Hematopoietic multipotent progenitor cell treated with erythropoietin and hydrocortisone succinate and interleukin-3 and kit ligand, for 17 days (in vitro differentiated cells): ENCODE measurements at regions not wholly inside any gene's neighbourhood (a gene's known extent, or its start where the extent isn't known, plus 50 kb on each side); places are given as distances from the start of the nearest gene placed in this dataset.
"Not testable (repeated sequence)": the region's sequence is repeated elsewhere in the genome, so short reads cannot be mapped to it uniquely, and the experiment has no call there.

Experiments
- DNase-seq: peaks from one replicate; pipeline ENCODE4 v3.0.0-alpha.2; 2015; ENCODE audit warnings: low spot score

- DNase-seq: no peak
Measured at GRCh38 chr13:50388481-50388880, 373.2 kb downstream of the KCNRG start.

DNA sequence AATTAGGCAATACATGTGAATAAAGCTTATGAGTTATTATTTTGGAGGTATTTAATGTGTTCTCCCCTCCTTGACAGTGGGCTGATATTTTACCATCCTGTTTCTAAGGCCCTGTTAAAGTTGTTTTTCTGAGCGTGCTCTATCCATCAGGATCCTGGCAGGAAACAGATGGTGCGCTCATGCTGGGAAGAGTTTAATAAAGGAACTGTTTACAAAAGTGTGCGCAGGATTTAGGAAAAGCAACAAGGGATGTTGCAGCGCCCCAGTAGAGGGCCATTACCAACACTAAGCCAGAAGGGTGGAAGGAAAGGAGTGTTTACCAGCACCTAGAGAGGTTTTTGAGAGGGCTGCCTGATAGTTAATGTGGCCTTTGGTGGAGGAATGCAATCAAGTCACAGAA, 374.5 kb downstream of the KCNRG start:
- no peak for DNase-seq

GRCh38 chr13:50390503-50391248, 375.4 kb downstream of the KCNRG start:
- DNase-seq: no peak

DNA sequence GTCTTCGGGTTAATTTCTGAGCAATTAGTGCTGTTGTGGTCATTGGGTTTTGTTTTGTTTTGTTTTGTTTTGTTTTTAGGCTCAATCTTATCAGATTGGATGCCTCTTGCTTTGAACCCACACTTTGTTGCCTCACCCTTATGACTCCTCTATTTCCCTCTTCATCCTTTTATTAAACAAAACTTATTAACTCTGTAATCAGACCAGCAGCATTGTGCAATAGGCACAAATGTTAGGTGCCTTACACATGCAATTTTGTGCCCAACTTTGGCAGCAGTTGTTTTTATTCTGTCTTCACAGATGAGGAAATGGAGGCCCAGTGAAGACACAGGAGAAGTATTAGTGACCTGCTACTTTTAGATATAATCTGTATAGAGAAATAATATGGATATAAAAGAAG, 377.7 kb downstream of the KCNRG start:
- no peak for DNase-seq

- no peak for DNase-seq
Measured at GRCh38 chr13:50393628-50394027, 378.4 kb downstream of the KCNRG start.

- DNase-seq: no peak
Measured at GRCh38 chr13:50396001-50396400, 380.8 kb downstream of the KCNRG start.

DNA sequence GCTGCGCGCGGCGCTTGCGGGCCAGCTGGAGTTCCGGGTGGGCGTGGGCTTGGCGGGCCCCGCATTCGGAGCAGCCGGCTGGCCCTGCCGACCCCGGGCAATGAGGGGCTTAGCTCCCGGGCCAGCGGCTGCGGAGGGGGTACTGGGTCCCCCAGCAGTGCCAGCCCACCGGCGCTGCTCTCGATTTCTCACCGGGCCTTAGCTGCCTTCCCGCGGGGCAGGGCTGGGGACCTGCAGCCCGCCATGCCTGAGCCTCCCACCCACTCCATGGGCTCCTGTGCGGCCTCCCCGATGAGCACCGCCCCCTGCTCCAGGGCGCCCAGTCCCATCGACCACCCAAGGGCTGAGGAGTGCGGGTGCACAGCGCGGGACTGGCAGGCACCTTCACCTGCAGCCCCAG, 381.4 kb downstream of the KCNRG start:
- not testable (repeated sequence) for DNase-seq

GRCh38 chr13:50400035-50400726, 384.9 kb downstream of the KCNRG start:
- no peak for DNase-seq

DNA sequence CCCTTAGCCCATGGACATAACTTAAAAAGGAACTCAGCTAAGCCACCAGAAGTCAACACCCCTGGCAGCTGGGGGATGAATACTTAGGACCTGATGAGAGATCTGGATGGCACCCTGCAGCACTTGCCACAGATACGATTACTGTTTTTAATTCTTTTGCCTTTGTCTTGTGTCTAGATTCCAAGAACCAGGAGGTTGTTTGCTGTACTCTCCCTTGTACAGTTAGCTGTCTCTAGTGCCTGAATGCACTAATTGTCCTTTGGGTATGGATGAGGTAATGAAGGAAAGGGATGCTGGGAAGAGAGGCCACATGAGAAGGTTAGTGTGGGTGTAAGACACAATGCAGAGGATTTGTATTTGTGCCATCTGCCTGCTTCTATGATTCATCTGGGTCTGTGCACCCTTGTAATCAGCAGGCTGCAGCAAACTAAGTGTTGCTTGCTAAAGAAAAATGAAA, 385.8 kb downstream of the KCNRG start:
- DNase-seq: no peak

DNA sequence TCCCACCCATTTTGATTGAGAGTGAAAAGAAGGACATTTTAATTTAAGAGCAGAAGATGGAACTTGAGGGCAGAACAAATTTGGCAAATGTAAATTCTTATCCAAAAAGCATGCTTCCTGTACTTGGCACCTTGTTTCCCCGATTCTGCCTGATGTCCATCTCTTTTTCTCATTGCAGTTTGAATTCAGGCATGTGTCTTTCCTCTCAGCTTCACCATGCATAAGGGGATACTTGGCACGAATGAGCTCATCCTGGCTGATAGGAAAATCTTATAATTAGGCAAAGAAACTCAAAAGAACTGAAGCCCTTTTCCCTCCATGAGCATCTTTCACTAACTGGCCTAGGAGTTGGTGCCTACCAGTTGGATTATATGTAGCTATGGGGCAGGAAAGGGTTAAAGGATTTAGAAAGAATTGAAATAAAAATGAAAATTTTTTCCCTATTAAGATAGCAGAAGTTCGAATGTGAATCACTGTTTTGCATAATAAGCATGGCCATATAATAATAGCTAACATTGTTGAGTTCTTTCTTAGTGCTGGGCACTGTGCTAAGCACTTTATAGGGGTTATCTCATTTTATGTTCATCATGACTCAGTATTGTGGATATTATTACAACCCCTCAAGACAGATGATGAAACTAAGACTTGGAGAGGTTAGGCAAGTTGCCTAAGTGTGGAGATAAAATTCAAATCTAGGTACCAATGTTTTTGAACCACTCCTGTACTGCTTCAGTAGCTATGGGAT, 386.6 kb downstream of the KCNRG start:
- DNase-seq: no peak

DNA sequence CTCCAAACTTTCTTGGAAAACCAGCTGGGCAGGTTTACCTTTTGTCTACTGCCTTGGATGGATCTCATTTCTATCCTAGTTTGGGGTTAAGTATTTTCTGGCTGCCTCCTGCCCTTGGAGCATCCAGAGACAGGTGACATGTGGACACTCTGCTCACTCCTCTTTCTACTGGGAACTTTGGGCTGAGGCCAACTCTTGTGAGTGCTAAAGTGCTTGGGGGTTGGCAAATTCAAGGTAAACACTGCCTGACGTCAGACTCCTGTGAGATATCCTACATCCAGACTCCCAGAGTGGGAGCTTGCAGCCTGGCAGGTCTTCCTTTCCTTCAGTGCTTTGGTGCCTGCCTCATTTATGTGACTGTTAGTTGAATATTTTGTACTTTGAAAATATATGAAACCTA, 388.1 kb downstream of the KCNRG start:
- DNase-seq: no peak

- no peak for DNase-seq
Measured at GRCh38 chr13:50404116-50404515, 388.9 kb downstream of the KCNRG start.

- DNase-seq: no peak
Measured at GRCh38 chr13:50404769-50405168, 389.5 kb downstream of the KCNRG start.

DNA sequence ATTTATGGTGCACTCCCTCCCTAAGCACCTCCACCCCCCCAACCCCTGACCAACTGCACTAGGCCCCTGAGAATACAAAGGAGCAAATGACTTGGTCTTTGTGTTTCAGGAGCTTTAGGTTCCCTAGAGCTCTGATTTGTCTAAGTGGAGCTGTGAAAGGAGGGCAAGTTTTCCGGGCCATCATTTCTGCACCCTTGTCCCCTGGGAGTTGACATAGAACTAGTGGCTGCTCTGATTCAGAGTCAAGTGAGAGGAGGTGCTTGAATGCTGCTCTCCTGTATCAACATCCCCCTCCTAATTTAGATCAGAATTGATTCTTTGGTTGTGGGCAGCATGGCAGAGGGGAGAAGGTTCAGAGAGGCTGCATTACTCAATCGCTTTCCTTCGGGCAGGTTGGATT, 391.6 kb downstream of the KCNRG start:
- no peak for DNase-seq

- no peak for DNase-seq
Measured at GRCh38 chr13:50408068-50408467, 392.8 kb downstream of the KCNRG start.

DNA sequence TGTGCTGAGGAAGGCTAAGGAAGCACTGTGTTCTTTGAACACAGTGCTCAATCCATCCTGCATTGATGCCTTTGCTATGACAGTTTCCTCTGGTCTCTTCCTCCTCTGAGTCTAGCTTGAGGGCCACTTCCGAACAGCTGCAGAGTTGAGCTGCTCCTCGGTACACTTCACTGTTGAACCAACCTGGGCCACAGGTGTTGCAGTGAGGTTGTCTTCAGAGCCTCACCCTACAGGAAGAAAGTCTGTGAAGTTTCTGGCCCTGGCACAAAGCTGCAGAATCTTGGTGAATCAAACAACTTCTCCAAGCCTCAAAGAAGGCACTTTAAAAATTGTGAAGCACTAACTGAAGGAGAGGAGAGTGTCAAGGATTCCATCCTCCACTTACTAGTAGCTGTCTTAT, 394.0 kb downstream of the KCNRG start:
- DNase-seq: no peak

- DNase-seq: no peak
Measured at GRCh38 chr13:50410921-50411746, 395.9 kb downstream of the KCNRG start.

- DNase-seq: no peak
Measured at GRCh38 chr13:50412046-50412617, 396.9 kb downstream of the KCNRG start.

GRCh38 chr13:50414640-50415039, 399.4 kb downstream of the KCNRG start:
- no peak for DNase-seq

DNA sequence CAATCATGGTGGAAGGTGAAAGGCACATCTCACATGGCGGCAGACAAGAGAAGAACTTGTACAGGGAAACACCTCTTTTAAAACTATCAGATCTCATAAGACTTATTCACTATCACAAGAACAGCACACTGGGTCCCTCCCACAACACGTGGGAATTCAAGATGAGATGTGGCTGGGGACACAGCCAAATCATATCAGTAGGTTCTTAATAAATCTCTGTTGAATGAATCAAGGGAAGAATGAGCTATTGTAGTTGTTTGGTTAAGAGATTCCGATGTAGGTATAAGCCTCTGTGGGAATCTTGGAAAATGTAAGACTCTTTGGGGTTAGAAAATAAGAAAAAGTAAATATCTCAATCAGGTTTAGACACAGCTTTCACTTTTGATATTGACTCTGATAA, 400.2 kb downstream of the KCNRG start:
- no peak for DNase-seq

- DNase-seq: no peak
Measured at GRCh38 chr13:50417597-50417996, 402.4 kb downstream of the KCNRG start.
